OCI-LY3 (cell line): ENCODE measurements at regions not wholly inside any gene's neighbourhood (a gene's known extent, or its start where the extent isn't known, plus 50 kb on each side); places are given as distances from the start of the nearest gene placed in this dataset.

Experiments
- H2AFZ ChIP-seq: fragments of 200-600, 300-600 bp; shearing (Covaris generic); 2 replicates; pipeline ENCODE4 v1.6.0; 2014; ENCODE audit warnings: antibody characterized with exemption, low read depth, low read length
- H3K27ac ChIP-seq: fragments of 200-600, 300-600 bp; sonication (generic); 2 replicates; pipeline ENCODE4 v1.5.1; 2014; ENCODE audit warnings: mild to moderate bottlenecking, low read length, moderate library complexity, mixed read lengths
- H3K27me3 ChIP-seq: fragments of 200-600, 300-600 bp; sonication (generic); 2 replicates; pipeline ENCODE4 v1.6.1; 2014; ENCODE audit warnings: low read depth, low read length, mixed read lengths
- H3K36me3 ChIP-seq: fragments of 200-600, 300-600 bp; sonication (generic); replicated peaks from 2 replicates; pipeline ENCODE3; 2014; ENCODE audit warnings: low read depth, low read length, mixed read lengths
- H3K4me1 ChIP-seq: fragments of 300-600, 200-600 bp; sonication (generic); 2 replicates; pipeline ENCODE4 v1.6.1; 2014; ENCODE audit warnings: low read length, mixed read lengths
- H3K4me2 ChIP-seq: fragments of 200-600, 300-600 bp; sonication (generic); 2 replicates; pipeline ENCODE4 v1.6.1; 2014; ENCODE audit warnings: low read length, mixed read lengths
- H3K4me3 ChIP-seq: fragments of 300-600, 200-600 bp; sonication (generic); 2 replicates; pipeline ENCODE4 v1.5.1; 2014; ENCODE audit warnings: antibody characterized with exemption, mild to moderate bottlenecking, low read length, moderate library complexity
- H3K79me2 ChIP-seq: fragments of 300-600, 200-600 bp; shearing (Covaris generic); 2 replicates; pipeline ENCODE4 v1.6.1; 2014; ENCODE audit warnings: mild to moderate bottlenecking, low read length, mixed read lengths
- H3K9ac ChIP-seq: fragments of 300-600, 200-600 bp; shearing (Covaris generic); 2 replicates; pipeline ENCODE4 v1.6.0; 2014; ENCODE audit warnings: mild to moderate bottlenecking, low read length, moderate library complexity
- H3K9me3 ChIP-seq: fragments of 200-600, 300-600 bp; shearing (Covaris generic); 2 replicates; pipeline ENCODE4 v1.6.1; 2014; ENCODE audit warnings: low read length, mixed read lengths; ENCODE audit not compliant: insufficient read depth
- H4K20me1 ChIP-seq: fragments of 200-600, 300-600 bp; sonication (generic); 2 replicates; pipeline ENCODE4 v1.6.1; 2016; ENCODE audit warnings: low read length, mixed read lengths; ENCODE audit not compliant: insufficient read depth
- CTCF ChIP-seq: fragments of 200-600, 300-600 bp; sonication (generic); IDR thresholded peaks from 2 replicates; pipeline ENCODE4 v1.5.1; 2014; ENCODE audit warnings: antibody characterized with exemption, low read length, low read depth
- EZH2phosphoT487 ChIP-seq: fragments of 200-600 bp; shearing (Covaris generic); IDR thresholded peaks from 2 replicates; pipeline ENCODE4 v1.6.1; 2018; ENCODE audit warnings: antibody characterized with exemption, mixed run types, low read depth

- Histone ChIP-seq H4K20me1 (no peaks in the 10 kb centered on the region), H3K4me3 (no peak overlapping the region), H3K4me2 (no peak overlapping the region), H3K27ac (no peak overlapping the region), H3K9ac (no peak overlapping the region), H3K36me3 (no peaks in the 10 kb centered on the region), H3K9me3 (0 out of 2 replicates have a peak, but pooled peaks cover 3% of the 10 kb centered on the region), H3K4me1 (no peaks in the 10 kb centered on the region), H3K79me2 (no peaks in the 10 kb centered on the region), H2AFZ (no peak overlapping the region), H3K27me3 (no peaks in the 10 kb centered on the region)
- TF ChIP-seq CTCF: no peak
- no peak for TF ChIP-seq EZH2phosphoT487
These were observed 77.8 kb upstream of the GPC1 start for GRCh38 chr2:240357641-240358012.

GRCh38 chr2:240358080-240358479 lies 77.4 kb upstream of the GPC1 start:
- Histone ChIP-seq H3K27me3 (no peaks in the 10 kb centered on the region), H3K9me3 (0 out of 2 replicates have a peak, but pooled peaks cover 3% of the 10 kb centered on the region), H3K27ac (no peak overlapping the region), H3K4me2 (no peak overlapping the region), H4K20me1 (no peaks in the 10 kb centered on the region), H3K4me3 (no peak overlapping the region), H3K36me3 (no peaks in the 10 kb centered on the region), H3K4me1 (no peaks in the 10 kb centered on the region), H3K79me2 (no peaks in the 10 kb centered on the region), H3K9ac (no peak overlapping the region), H2AFZ (no peak overlapping the region)
- TF ChIP-seq CTCF (no peak), EZH2phosphoT487 (no peak)

GRCh38 chr2:240358821-240359397 lies 76.6 kb upstream of the GPC1 start:
- Histone ChIP-seq H3K79me2 (no peaks in the 10 kb centered on the region), H4K20me1 (no peaks in the 10 kb centered on the region), H3K36me3 (no peaks in the 10 kb centered on the region), H2AFZ (no peak overlapping the region), H3K27me3 (no peaks in the 10 kb centered on the region), H3K4me3 (no peak overlapping the region), H3K27ac (no peak overlapping the region), H3K4me2 (no peak overlapping the region), H3K9me3 (0 out of 2 replicates have a peak, but pooled peaks cover 3% of the 10 kb centered on the region), H3K4me1 (no peaks in the 10 kb centered on the region), H3K9ac (no peak overlapping the region)
- TF ChIP-seq CTCF: no peak
- TF ChIP-seq EZH2phosphoT487: no peak

DNA sequence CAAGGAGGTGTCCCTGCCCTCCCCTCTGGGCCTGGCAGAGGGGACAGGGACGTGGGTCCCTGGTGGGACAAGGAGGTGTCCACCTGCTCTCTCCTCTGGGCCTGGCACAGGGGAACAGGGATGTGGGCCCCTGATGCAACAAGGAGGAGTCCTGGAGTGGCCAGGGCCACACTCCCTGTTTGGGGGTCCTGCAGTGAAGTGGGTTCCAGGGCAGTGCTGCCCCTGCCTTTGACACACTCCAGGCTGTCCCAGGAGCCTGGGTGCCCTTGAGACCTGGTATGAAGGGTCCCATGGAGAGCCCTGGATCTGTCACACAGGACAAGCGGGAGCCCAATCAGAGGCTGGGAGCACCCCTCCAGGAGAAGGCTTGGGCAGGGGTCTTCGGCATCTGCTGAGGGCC lies 75.8 kb upstream of the GPC1 start:
- Histone ChIP-seq H3K79me2 (no peaks in the 10 kb centered on the region), H3K36me3 (no peaks in the 10 kb centered on the region), H4K20me1 (no peaks in the 10 kb centered on the region), H3K27ac (no peak overlapping the region), H3K27me3 (no peaks in the 10 kb centered on the region), H3K9ac (no peak overlapping the region), H3K4me2 (no peak overlapping the region), H3K4me1 (no peaks in the 10 kb centered on the region), H2AFZ (no peak overlapping the region), H3K9me3 (0 out of 2 replicates have a peak, but pooled peaks cover 3% of the 10 kb centered on the region), H3K4me3 (no peak overlapping the region)
- TF ChIP-seq EZH2phosphoT487 (no peak), CTCF (no peak)
